Coronary artery (tissue), 2 donors: ENCODE measurements at regions not wholly inside any gene's neighbourhood (a gene's known extent, or its start where the extent isn't known, plus 50 kb on each side); places are given as distances from the start of the nearest gene placed in this dataset.

ENCODE experiments used
- DNase-seq: peaks from one replicate; pipeline ENCODE4 v3.0.0-alpha.2; 2017; ENCODE audit warnings: low spot score
- H3K27ac ChIP-seq, 2 donors: fragments of 200-600 bp; sonication (generic); one replicate each; pipeline ENCODE4 v1.5.1; 2016 to 2019
- H3K4me3 ChIP-seq: fragments of 200-600 bp; sonication (generic); 2 replicates; pipeline ENCODE4 v1.5.1; 2016; ENCODE audit warnings: mild to moderate bottlenecking, moderate library complexity
- CTCF ChIP-seq: fragments of 200-600 bp; sonication (generic); IDR thresholded peaks from one replicate; pipeline ENCODE4 v1.5.1; 2019; ENCODE audit warnings: antibody characterized with exemption

GRCh38 chr15:93245661-93246042 lies 156.6 kb upstream of the RGMA start:
- no peak overlapping the region for H3K27ac ChIP-seq
- no peak overlapping the region for H3K4me3 ChIP-seq
- no peak for TF ChIP-seq CTCF
- no peak for DNase-seq

GRCh38 chr15:93244696-93245660 lies 156.0 kb upstream of the RGMA start:
- H3K4me3 ChIP-seq = no peak overlapping the region
- H3K27ac ChIP-seq = no peak overlapping the region
- no peak for TF ChIP-seq CTCF
- no peak for DNase-seq

GRCh38 chr15:93243573-93243972 lies 154.6 kb upstream of the RGMA start:
- no peak for TF ChIP-seq CTCF
- Histone ChIP-seq H3K27ac (no peak overlapping the region), H3K4me3 (no peak overlapping the region)
- DNase-seq = no peak

- no peak for DNase-seq
- TF ChIP-seq CTCF = no peak
Observed at GRCh38 chr15:93241696-93242585, 152.9 kb upstream of the RGMA start.

GRCh38 chr15:93239993-93240392 lies 151.0 kb upstream of the RGMA start:
- no peak overlapping the region for H3K27ac ChIP-seq
- no peak for TF ChIP-seq CTCF
- H3K4me3 ChIP-seq = no peak overlapping the region
- no peak for DNase-seq

More at GRCh38 chr15:93241696-93242585, 152.9 kb upstream of the RGMA start:
- no peak overlapping the region for H3K4me3 ChIP-seq
- no peak overlapping the region for H3K27ac ChIP-seq

DNA sequence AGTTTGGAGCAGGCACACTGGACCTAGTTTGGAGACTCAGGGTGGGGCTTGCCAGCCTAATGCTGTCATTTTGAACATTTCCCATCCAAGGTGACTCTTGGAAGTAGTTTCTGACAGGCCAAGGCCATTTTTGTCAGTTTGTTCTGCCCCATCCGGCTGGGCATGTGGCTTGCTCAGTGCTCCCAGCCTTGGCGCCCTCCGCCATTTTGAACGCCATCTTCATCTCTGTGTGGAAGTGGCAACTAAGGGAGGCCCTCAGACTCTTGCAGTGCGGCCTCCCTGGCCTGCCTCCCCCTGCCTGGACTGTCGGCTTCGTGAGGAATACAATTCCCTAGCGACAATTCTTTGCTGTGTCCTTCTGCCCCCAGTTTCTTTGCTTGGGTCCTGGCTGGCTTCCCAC lies 150.6 kb upstream of the RGMA start:
- Histone ChIP-seq H3K4me3 (no peak overlapping the region), H3K27ac (no peak overlapping the region)
- no peak for DNase-seq
- no peak for TF ChIP-seq CTCF
